NCI-H1105 treated with DMSO at 0.1 percent for 48 hours (cell line): ENCODE measurements at regions not wholly inside any gene's neighbourhood (a gene's known extent, or its start where the extent isn't known, plus 50 kb on each side); places are given as distances from the start of the nearest gene placed in this dataset.

Source experiments
- DNase-seq: peaks from one replicate; lab custom pipeline; 2025; lab: John Stamatoyannopoulos, UW

DNA sequence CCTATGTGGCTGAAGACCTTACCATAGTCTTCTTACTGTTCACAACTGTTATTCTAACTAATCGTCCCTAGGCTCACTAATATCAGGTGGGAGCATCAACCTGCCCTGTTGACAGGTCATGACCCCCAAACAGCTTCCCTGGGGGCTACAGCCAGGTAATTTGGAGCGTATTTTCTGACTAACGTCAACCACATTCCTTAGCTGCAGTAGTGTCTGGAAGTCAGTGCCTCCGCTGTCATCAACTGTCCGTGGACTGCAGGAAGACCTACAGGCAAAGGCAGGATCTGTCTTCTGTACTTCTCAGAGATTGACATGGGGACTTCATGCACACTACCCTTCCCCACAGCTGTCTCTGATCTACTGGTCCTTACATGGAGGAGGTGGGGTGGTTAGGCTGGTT, 456.9 kb downstream of the BCL11A start:
- DNase-seq, result no peak

DNA sequence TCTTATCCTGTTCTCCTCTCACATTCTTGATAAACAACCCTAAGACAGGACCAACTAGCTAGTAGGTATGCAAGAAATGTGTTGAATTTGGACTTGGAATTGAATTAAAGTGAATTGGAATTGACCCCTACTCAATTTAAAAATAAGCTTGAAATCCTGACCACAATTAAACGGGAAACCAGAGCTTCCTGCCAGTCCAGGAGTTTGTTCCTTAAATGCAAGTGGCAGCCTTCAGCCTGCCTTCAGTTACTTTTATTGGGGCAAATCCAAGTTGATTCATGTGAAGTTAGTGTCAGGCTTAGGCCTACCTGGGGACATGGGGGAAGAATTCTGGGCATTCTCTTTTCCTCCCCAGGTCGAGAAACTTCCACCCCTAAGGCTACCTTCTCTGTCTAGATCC, 457.6 kb downstream of the BCL11A start:
- DNase-seq, result no peak

DNA sequence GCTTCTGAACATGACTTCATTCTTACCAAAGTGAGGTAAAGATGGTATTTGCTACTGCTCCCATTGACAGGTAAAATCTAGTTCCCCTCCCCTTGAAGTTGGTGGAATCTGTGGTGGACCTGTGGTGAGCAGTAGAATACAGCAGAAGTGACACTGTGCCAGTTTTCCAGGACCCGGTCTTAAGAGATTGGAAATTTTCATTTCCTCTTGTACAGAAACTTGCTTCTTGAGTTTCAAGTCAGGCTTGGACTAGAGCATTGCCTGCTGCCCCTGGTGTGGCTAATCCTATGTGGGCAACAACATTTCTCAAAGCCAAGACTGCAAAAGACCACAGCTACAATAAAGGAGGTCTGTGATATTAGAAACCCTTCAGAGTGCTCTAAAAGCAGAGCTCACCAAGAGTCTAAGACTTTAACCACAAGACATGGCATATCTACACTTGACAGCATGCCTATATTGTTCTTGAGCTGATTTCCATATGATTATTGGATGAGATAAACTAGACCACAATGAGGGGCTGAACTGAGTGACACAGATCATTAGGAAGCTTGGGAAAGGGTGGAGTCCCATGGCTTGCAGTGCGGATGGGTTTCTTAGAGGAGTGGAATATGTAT, 458.1 kb downstream of the BCL11A start:
- DNase-seq, result no peak

DNA sequence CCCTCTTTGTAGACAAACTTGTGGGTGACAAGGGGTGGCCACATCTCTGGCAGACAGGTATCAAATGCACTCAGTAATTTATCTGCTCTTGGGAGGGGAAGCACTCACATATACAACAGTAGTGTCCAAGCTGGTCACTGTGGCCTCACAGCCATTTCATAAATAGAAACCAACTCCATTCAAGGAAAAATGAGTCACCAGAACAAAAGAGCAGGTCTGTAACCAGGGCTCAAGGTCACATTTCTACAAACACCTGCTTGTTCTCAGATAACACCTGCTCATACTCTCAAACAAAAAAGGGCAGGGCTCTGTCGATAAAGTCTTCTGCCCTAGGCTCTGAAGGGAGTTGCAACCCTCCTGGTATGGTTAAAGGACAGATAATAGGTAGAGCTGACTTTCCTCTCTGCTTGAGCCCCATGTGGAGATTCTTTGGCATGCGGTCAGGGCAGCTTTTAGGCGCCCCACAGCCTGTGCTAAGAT, 459.0 kb downstream of the BCL11A start:
- DNase-seq, result peak; percentile 28

DNA sequence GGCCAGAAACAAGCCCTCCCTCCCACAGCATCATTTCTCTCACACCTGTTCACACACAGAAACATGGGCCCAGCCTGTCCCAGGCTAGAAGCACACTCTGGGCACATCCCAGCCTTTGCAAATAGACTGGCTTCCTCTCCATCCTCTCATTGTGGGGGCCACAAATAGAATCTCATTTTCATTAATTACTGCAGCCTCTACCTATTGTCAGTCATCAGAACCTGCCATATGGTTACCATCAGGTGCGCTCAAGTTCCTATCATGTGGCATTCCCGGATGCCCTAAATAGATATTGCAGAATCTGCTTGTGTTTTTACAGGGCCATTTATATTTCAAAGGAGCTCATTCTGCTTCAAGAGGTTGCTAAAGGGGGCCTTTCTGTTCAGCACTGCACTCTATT, 460.7 kb downstream of the BCL11A start:
- no peak for DNase-seq

DNA sequence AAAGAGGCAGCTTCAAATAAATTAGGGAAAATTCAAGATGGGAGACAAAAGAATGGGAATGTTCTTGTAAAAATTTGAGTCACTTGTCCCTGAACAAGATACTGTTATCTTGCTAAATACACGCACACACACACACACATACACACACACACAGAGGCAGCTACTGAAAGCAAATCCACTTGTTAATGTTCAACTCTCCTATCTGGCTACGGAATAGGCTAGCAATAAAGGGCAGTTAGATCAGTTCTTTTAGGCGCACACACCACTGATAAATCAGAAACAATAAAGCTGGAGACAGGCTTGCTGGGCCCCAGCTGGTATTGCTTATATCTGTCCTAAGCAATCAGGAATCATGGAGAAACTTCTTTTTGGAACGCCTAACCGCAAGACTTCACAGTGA, 461.6 kb downstream of the BCL11A start:
- no peak for DNase-seq

DNA sequence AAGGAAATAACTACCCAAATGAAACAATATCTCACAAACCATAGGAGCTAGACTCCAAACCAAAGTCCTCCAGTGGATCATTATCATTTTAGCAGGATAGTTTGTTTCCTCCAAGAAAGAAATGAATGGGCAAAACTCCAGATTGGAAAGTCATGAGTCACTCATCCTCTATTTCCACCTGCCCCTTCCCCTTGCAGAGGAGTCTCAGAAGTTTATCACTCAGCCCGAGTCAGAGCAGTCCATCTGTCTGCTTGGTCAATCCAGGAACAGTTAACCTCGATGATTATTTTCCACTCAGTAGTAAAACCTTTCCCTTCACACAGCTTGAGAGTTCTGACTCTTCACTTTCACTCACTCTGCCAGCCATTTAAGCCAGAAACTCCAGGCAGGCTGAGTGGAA, 462.2 kb downstream of the BCL11A start:
- DNase-seq, result no peak

DNA sequence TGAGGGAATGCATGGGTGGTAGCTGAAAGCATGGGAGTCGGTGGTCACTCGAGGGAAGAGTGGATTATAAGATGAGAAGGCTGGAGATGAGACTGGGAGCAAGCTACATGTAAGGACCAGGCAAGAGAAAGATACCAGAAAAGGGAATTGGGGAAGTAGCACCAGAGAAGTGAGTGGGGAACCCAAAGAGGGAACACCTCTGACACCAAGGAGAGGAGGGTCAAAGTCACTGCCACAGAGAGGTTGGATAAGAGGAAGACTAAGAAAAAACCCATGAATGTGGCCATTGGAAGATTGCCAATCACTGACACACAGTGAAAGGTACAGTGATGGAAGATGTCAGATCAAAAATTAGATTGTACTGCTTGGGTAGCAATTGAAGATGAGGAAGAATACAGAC, 473.9 kb downstream of the BCL11A start:
- DNase-seq, result no peak

DNA sequence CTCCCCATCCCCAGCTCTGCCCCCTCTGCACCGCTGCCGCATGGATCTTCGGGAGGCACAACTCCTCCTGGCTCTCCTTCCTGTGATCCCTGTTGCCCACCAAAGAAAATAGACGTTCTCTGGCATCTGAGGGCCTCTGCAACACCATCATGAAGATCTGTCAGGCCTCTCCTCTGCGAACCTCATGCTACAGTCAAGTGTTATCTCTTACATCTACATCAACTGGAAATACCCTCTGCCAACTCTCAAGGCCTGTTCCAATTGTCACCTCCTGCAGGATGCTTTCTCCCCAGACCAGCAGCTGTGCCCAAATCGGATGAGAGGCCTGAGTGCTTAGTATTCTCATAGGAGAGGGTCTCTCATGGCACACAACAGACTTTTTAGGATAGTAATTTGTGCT, 478.4 kb downstream of the BCL11A start:
- DNase-seq, result no peak

DNA sequence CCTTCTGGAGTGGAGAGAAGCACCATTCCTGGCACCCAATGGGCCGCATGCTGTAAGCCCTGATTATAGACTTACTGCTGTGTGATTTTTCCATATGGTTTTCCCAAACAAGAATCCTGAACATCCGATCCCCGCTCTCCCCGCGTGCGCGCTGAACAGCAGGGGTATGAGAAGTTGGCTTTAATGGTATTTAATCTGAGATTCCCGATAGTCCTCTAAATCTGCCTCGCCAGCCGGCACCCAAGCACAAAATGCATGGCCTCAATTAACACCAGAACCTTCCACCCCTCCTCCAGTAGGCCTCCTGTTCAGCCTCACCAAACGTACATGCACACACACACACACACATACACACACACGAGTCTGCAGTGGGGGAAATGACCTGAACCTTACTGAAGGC, 480.3 kb downstream of the BCL11A start:
- no peak for DNase-seq

DNA sequence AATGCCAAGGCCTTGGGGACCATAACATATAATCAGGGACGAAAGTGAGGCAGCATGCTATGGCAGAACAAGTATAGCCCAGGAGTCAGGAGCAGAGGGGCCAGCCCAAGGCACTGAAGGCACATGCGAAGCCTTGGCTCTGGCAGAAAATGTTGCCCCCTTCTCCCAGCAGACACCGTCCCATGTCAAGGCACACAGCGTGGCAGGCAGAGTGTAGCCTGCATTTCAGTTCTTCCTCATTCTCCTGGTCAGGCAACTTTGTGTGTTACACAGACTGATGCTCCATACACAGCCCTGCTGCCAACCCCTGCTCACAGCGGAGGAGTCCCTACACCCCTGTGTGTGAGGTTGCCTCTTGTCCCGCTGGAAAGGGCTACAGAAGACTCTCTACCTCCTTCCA, 480.8 kb downstream of the BCL11A start:
- DNase-seq, result no peak

DNA sequence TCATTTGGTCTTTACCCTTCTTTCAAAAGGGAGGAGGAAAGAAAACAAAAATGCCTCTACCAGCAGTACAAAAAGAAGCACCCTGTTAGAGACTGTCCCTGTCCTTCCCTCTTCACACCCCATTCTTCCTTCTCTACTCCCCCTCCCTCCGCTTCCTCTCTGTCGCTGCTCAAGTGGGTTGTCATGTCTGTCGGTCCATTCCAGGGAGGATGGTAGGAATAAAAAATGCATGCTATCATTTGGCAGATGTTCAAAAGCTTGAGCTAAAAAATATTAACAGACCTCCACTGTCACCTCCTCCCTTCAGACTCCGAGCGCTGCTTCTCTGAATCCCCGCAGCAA, 482.0 kb downstream of the BCL11A start:
- no peak for DNase-seq

DNA sequence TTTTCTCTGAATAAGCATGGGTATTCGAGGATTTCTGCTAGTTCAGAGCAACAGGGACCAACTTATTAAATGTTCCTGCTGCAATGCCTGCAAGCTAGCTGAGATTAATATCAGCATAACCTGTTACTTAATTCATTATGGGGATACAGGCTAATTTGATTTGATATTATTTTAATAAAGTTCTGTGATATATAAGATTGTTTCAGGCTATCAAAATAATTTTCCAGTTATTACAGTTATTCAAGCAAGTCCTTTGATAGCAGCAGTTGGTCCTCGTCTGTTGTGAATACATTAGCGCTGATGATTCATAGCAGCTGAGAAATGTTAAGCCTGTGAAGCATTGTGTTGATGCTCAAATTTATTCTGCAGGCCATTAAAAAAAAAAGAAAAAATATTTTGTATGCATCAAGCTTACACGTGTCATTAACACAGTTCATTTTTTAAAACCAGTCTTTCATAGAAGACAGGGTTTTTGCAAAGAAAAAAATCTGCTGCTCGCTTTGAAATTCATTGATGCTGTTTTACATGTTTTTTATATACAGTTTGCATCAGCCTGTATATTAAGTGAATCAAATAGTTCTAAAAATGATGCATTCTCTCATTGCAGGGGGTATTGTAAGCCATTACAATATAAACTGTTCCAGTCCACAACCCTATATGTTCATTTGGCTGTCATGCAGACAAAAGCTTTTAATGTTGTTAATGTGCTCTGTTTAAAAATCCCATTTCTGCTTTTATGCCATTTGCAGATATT, 482.5 kb downstream of the BCL11A start:
- no peak for DNase-seq

DNA sequence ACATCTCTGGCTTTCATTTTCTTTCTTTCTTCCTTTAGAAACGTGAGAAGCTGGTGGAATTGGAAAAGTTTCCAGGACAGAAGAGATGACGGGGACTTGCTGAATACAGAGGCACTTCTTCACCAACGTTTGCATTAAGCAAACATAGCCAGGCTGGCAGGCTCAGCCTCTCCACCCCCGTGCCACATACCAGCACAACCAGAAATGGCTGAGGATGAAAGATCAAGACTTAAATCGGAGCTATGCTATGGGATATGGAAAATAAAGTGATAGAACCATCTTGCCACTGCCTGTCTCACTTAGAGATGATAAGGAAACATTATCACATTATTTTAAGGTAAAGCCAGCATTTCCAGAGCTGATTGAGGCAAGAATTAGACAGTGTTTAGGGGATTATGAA, 483.3 kb downstream of the BCL11A start:
- DNase-seq, result no peak

DNA sequence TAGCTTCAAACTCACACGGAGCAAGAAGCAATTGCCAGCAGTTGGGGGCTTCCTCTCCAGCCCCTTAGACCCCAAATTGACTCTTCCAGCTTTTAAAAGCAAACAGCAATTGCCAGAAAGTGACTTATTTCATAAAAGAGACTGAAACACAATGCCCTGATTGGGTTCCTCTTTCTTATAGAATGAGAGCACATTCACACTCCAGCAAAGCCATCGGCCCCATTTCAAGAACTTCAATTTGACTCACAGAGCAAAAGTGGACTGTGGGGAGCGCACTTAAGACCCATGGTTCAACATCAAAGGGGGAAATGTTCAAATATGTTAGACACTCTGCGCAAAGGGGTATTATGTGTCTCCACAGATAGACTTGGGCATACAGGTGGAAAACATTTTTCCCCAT, 484.7 kb downstream of the BCL11A start:
- DNase-seq, result no peak

DNA sequence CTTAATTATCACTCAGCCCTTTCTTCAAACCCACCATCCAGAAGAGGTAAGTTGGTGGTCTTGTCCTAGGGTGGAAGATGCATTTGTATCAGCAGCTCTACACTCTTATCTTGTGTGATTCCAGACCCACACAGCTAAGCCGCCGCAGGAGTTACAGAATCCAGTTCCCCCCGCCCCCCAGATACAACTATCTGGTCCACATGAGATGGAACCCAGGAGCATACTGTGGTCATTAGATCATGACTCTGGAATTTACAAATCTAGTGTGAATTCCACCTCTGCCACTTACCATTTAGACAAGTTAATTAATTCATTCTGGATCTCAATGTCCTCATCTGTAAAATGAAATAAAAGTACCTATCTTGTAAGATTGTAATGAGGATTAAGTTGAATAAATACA, 486.4 kb downstream of the BCL11A start:
- DNase-seq, result no peak

DNA sequence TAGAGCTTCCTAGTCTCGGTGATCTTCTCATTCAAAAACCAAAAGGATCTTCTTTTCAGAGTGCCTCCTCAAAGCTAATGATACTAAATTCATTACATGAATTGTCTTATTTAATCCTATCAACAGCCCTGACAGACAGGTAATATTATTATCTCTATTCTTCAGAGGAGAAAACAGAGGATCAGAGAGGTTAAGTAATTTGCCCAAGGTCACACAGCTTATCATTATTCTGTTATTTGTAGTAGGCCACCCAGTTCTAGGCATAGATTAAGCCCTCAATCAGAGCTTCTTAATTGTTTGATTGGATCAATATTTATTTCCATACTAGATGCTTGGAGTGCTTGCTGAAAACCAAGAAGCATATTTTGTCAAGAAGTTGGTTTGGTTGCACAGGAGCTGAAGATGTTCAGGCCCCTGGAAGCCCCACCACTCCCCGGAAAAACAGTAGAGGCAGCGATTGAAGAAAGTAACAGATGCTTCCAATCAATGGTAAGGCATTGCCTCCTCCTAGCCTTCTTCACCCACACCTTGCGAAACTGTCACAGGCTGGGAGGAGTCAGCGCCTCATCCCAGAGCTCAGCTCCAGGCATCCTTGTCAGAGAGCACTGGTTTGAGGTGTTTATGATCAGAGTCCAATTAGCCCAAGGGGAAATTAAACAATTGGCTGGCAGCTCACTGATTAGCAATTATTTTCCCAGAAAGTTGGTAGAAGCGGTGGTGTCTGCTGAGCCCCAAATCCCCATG, 487.2 kb downstream of the BCL11A start:
- no peak for DNase-seq

DNA sequence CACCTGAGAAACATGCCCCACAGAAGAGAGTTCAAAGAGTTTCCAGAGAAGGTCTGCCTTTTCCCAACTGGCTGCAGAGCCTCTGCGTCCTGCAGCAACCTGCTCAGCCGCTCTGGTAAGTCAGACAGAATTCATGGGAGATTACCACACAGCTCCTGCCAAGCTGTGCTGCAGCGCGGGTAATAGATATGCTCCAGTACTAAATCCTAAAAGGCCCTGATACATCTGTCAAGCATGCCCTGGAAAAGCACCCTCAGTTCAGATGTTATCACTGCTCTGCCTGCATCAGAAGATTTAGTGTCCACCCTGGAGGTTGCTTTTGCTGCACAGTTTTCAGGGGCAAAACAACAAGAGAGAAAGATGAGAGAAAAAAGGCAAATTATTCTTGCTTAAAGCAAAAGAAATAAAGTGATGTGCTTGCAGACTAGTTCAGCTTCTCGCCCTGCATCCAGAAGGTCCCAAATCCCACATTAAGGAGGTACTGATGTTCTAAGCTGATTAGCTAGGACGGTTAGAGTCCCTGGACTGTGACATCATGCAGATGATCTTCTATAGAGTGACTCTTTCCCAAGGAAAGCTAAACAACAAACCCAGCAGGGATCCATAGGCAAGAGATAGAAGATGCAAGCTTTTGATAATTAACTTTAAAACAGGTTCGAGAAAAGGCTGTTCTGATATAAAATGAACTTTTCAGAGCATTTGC, 488.6 kb downstream of the BCL11A start:
- DNase-seq, result no peak

DNA sequence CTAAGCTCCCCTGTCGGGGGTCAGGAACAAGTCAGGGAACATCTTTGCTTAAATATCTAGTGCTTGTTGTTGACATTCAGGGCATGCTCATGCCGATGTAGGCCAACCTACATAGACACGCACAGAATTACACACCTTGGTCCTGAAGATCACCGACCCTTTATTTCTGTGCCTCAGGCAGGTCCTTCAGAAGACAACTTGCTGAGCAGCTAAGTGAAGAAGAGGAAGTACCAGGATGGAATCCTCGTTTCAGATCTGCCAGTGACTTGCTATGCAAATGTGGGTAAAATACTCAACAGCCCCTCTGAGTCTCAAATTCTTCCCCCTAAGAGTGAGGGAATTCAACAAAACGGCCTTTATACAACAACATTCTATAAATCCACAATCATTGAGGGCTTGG, 494.7 kb downstream of the BCL11A start:
- no peak for DNase-seq

DNA sequence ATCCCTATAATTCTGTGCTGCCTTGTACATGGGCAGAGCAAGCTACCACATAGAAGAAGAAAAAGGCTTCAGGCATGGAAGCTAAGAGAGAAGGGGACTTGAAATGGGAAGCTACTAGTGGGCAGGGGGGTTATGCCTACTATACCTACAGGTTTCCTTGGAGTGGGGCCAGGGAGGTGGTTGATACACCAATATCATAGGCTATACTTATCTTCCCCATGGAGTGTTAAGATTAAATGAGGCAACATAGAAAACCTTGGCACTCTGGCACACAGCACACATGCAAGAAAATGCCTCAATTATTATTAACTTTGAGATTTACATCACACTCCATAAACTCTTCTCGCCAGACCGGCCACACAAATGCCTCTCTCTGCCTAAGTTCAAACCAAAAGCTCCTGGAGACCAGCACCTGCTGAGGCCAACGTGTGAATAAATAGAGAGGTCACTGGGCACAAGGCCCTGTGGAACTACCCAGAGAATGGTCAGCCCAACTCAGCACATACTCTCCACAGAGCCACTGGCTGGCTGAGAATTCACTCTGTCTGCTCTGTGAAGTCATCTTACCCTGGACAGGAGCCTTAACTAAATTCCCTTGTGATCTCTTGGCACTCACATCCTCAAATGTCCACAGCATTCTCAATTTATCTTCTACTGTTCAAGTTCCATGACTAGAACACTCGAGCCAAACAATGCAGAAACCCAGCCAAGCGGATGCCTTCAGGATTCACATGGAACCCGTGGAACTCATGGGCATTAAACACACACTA, 498.7 kb downstream of the BCL11A start:
- no peak for DNase-seq

DNA sequence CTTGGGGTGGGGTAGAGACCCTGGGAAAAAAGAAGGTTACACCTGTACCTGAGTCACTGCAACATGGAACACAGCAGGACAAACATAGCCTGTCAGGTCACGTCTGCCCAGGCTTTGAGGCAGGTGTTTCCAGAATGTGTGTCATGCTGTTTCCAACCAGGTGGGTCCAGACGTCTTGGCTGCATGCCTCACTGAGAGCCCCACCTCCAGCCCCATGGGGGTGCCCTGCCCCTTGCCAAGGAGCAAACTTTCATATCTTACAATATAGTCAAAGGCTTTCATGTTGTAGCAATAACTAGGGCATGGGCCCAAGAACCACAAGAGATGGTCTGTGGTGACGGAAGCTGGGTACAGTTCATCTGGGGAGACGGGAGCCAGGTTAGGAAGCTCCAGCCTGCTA, 499.7 kb downstream of the BCL11A start:
- no peak for DNase-seq

DNA sequence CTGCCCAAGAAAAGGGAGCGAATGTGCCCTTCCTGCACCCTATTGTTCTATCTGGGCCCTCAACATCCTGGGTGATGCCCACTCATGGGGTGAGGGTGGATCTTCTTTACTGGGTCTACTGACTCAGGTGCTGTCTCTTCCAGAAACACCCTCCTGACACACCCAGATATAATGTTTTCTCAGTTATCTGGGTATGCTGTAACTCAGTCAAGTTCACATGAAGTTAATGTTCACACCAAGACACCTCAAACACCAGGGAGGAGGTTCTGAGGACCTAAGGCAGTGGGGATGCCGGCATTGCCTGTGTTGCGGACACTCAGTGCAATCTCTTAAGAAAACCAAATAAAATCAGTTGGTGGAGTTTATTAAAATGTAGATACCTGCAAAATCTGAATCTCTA, 500.9 kb downstream of the BCL11A start:
- DNase-seq, result no peak
